GM23248 (cell line): ENCODE measurements at regions not wholly inside any gene's neighbourhood (a gene's known extent, or its start where the extent isn't known, plus 50 kb on each side); places are given as distances from the start of the nearest gene placed in this dataset.

Experiments
- EZH2 ChIP-seq: fragments of 200-600 bp; sonication (generic); IDR thresholded peaks from 2 replicates; pipeline ENCODE4 v1.6.1; 2018; ENCODE audit warnings: antibody characterized with exemption, mild to moderate bottlenecking; ENCODE audit not compliant: insufficient read depth, poor library complexity, severe bottlenecking
- EZH2phosphoT487 ChIP-seq: fragments of 200-600 bp; sonication (generic); IDR thresholded peaks from 2 replicates; pipeline ENCODE4 v1.6.1; 2018; ENCODE audit warnings: antibody characterized with exemption, moderate library complexity, mild to moderate bottlenecking, low read depth; ENCODE audit not compliant: insufficient read depth

DNA sequence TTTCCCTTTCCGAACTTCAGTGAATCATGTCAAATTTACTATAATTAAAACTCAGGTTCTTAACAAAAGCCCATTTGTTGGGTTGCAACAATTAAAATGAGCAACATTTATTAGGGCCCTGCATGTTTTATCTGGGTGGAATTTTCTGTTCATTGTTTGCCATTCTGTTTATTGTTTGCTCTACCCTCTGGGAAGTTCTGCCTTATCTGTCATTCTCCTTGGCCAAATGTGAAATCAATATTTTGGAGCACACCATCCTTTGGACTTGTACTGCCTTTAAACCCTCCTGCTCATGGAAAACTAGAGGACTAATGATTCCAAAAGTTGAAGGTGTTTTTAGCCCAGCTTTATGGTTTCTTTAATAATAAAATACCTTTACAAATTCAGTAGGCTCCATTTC is 134.5 kb upstream of the KCND2 start:
- no peak for TF ChIP-seq EZH2phosphoT487
- no peak for TF ChIP-seq EZH2
